ENCODE measurements at regions not wholly inside any gene's neighbourhood (a gene's known extent, or its start where the extent isn't known, plus 50 kb on each side); places are given as distances from the start of the nearest gene placed in this dataset.

DNA sequence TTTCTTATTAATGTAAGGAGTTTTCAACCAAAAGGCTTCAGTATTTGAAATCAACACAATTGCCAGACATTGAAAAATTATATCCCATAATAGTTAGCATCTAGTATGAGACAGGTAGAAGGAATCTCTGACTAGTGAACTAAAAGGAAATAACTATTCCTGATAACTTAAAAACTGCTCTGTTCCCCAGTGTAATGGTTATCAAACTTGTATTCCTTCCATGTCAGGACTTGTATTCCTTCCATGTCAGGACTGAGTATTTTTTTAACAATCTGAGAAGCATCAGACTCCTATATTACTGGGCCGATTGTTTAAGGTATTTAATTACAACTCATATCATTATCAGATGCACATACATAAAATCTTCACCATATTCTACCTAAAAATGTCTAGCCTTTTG lies 238.5 kb downstream of the HNMT start:
- Histone ChIP-seq H3K9me3 (ENCODE audit: control insufficient read depth, low read length) (no peaks in the 10 kb centered on the region), H3K4me3 (ENCODE audit: low read length) (no peak overlapping the region), H3K27me3 (ENCODE audit: control insufficient read depth, insufficient read depth) (no peaks in the 10 kb centered on the region), H3K4me1 (ENCODE audit: control insufficient read depth, insufficient read depth, low read length) (no peaks in the 10 kb centered on the region), H3K27ac (ENCODE audit: low read length) (no peak overlapping the region)
- ATAC-seq (no peak), DNase-seq (no peak)
- intact Hi-C loops (cut with DNase I): no loop called here
- WGBS: 78% methylated on average over 1 of the region's 1 CpG

DNA sequence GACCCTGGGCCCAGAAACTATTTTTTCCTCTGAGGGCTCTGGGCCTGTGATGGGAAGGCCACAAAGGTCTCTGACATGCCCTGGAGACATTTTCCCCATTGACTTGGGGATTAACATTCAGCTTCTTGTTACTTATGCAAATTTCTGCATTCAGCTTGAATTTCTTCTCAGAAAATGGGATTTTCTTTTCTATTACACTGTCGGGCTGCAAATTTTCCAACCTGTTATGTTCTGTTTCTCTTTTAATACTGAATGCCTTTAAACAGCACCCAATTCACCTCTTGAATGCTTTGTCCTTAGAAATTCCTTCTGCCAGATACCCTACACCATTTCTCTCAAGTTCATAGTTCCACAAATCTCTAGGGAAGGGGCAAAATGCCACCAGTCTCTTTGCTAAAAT lies 241.0 kb downstream of the HNMT start:
- H3K27me3 ChIP-seq (ENCODE audit: control insufficient read depth, insufficient read depth): no peaks in the 10 kb centered on the region
- H3K4me3 ChIP-seq (ENCODE audit: low read length): no peak overlapping the region
- DNase-seq (no peak), ATAC-seq (no peak)
- WGBS: 90% methylated on average over 1 of the region's 1 CpG
- no peaks in the 10 kb centered on the region for H3K9me3 ChIP-seq (ENCODE audit: control insufficient read depth, low read length)
- H3K27ac ChIP-seq (ENCODE audit: low read length): no peak overlapping the region
- intact Hi-C loops (cut with DNase I): no loop called here
- H3K4me1 ChIP-seq (ENCODE audit: control insufficient read depth, insufficient read depth, low read length): no peaks in the 10 kb centered on the region

DNA sequence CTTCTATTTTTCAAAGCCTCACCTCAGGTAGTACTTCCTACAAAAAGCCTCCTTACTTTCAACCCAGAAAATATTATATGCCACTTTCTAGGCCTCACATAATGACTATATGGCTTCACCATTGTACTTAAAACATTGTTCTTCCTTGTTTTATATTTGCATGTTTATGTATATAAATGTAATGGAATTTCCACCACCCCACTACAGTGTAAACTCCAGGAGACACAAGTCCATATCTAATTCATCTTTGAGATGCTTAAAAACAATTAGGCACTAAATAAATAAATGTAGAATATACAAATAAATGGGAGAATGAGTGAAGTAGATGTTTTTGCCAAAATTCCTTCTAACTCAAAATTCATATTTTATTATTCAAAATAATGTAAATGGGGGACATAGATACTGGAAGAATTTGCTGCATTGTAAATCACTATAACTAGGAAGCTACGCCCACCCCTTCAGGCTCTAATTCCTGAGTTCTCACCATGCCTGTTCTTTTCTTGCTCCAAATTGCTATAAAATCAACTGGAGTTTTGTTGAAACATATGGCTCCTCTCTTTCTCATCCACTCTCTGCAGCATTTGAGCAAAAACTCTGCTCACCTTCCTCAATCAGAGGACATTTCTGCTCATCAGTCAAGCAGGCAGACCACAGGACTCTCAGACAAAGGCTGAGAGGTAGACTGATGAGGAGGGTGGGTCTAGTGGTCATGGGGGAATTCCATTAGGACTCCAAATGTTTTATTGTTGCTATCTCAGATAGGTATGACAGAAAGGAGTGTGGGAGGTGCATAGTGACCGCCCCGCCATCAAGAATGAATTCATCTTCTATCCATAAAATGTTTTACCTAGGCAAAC lies 243.0 kb downstream of the HNMT start:
- ATAC-seq (no peak), DNase-seq (no peak)
- H3K4me1 ChIP-seq (ENCODE audit: control insufficient read depth, insufficient read depth, low read length): no peaks in the 10 kb centered on the region
- H3K27me3 ChIP-seq (ENCODE audit: control insufficient read depth, insufficient read depth): no peaks in the 10 kb centered on the region
- no peaks in the 10 kb centered on the region for H3K9me3 ChIP-seq (ENCODE audit: control insufficient read depth, low read length)
- H3K4me3 ChIP-seq (ENCODE audit: low read length): no peak overlapping the region
- intact Hi-C loops (cut with DNase I): no loop called here
- no peak overlapping the region for H3K27ac ChIP-seq (ENCODE audit: low read length)
- 98% methylated on average over 3 of the region's 3 CpGs for WGBS

DNA sequence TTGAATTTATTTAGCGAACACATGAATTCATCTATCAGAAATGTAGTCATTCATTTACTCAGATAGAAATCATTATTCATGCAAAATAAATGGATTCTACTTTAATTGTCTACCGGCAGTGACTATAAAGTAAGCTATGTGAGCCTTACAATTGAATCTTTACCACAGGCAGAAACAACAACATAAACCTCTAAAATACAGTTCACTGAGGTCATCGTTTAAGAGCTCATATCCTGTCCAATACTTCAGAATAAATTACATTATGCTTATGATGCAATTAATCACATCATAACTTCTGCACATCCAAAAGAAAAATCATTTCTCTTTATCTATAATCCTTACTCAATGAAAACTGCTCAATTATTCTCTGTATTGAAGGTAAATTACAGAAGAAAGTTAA lies 244.7 kb downstream of the HNMT start:
- WGBS: 85% methylated on average over 3 of the region's 3 CpGs
- Histone ChIP-seq H3K4me1 (ENCODE audit: control insufficient read depth, insufficient read depth, low read length) (no peaks in the 10 kb centered on the region), H3K4me3 (ENCODE audit: low read length) (no peak overlapping the region), H3K27ac (ENCODE audit: low read length) (no peak overlapping the region), H3K9me3 (ENCODE audit: control insufficient read depth, low read length) (no peaks in the 10 kb centered on the region), H3K27me3 (ENCODE audit: control insufficient read depth, insufficient read depth) (no peaks in the 10 kb centered on the region)
- DNase-seq (no peak), ATAC-seq (no peak)
- intact Hi-C loops (cut with DNase I): no loop called here

DNA sequence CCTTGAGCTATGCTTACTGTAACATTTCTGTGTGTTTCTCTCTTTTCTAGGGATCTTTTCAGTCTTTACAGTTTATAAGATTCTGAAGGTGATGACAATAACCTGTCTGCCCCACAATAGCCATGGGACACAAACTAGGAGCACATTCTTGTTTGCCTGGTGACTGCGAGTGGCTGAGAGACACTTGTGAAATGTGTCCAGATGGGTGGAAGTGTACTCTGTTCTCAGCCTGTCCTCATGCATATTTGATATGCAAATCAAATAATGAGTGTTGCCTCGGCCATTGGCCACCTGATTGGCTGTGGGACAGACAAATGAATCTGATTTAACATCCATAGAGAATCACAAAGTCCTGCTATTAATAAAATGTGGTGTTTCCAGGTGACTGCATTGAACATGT lies 246.2 kb downstream of the HNMT start:
- DNase-seq (no peak), ATAC-seq (no peak)
- WGBS: 87% methylated on average over 2 of the region's 2 CpGs
- no peak overlapping the region for H3K27ac ChIP-seq (ENCODE audit: low read length)
- no peak overlapping the region for H3K4me3 ChIP-seq (ENCODE audit: low read length)
- no peaks in the 10 kb centered on the region for H3K4me1 ChIP-seq (ENCODE audit: control insufficient read depth, insufficient read depth, low read length)
- no peaks in the 10 kb centered on the region for H3K27me3 ChIP-seq (ENCODE audit: control insufficient read depth, insufficient read depth)
- no peaks in the 10 kb centered on the region for H3K9me3 ChIP-seq (ENCODE audit: control insufficient read depth, low read length)
- intact Hi-C loops (cut with DNase I): no loop called here

GRCh38 chr2:138212434-138212833 lies 248.2 kb downstream of the HNMT start:
- H3K9me3 ChIP-seq (ENCODE audit: control insufficient read depth, low read length): no peaks in the 10 kb centered on the region
- no peak overlapping the region for H3K4me3 ChIP-seq (ENCODE audit: low read length)
- no peak overlapping the region for H3K27ac ChIP-seq (ENCODE audit: low read length)
- H3K27me3 ChIP-seq (ENCODE audit: control insufficient read depth, insufficient read depth): no peaks in the 10 kb centered on the region
- no peaks in the 10 kb centered on the region for H3K4me1 ChIP-seq (ENCODE audit: control insufficient read depth, insufficient read depth, low read length)
- 92% methylated on average over 2 of the region's 2 CpGs for WGBS
- DNase-seq (no peak), ATAC-seq (no peak)
- intact Hi-C loops (cut with DNase I): no loop called here

DNA sequence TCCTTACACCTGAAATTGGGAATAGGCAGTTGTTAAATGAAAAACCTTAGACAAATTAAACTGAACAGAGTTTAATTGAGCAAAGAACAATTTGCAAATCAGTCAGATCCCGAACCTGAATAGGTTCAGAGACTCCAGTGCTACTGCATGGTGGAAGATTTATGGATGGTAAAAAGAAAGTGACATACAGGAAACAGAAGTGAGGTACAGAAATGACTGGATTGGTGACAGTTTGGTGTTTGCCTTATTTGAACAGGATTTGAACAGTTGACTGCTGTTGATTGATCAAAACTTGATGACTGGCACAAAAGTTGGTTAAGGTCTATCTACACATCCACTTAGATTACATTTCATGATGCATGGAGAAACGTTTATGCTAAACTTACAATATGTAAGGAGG lies 248.8 kb downstream of the HNMT start:
- Histone ChIP-seq H3K9me3 (ENCODE audit: control insufficient read depth, low read length) (no peaks in the 10 kb centered on the region), H3K27me3 (ENCODE audit: control insufficient read depth, insufficient read depth) (no peaks in the 10 kb centered on the region), H3K4me3 (ENCODE audit: low read length) (no peak overlapping the region), H3K27ac (ENCODE audit: low read length) (no peak overlapping the region), H3K4me1 (ENCODE audit: control insufficient read depth, insufficient read depth, low read length) (no peaks in the 10 kb centered on the region)
- intact Hi-C loops (cut with DNase I): no loop called here
- no peak for DNase-seq
- no peak for ATAC-seq
- 69% methylated on average over 2 of the region's 2 CpGs for WGBS

DNA sequence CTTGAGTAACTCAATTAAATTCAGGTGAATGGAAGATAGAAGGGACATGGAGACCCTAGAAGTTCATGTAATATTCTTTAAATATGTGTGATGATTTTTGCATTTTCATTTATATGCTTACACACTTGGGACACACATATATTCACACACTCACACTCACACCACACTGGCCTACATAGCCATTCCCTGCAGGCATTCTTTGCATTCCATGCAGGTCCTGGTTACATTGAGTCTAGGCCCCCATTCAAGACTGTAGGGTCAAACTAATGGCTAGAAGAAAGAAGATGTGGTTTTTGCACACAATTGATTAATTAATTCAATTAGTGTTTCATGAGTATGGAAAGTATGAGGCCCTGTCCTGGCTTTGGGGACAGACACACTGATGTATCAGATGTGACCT lies 249.4 kb downstream of the HNMT start:
- intact Hi-C loops (cut with DNase I): no loop called here
- DNase-seq: no peak
- Histone ChIP-seq H3K27ac (ENCODE audit: low read length) (no peak overlapping the region), H3K9me3 (ENCODE audit: control insufficient read depth, low read length) (no peaks in the 10 kb centered on the region), H3K4me3 (ENCODE audit: low read length) (no peak overlapping the region), H3K27me3 (ENCODE audit: control insufficient read depth, insufficient read depth) (no peaks in the 10 kb centered on the region), H3K4me1 (ENCODE audit: control insufficient read depth, insufficient read depth, low read length) (no peaks in the 10 kb centered on the region)
- no peak for ATAC-seq

DNA sequence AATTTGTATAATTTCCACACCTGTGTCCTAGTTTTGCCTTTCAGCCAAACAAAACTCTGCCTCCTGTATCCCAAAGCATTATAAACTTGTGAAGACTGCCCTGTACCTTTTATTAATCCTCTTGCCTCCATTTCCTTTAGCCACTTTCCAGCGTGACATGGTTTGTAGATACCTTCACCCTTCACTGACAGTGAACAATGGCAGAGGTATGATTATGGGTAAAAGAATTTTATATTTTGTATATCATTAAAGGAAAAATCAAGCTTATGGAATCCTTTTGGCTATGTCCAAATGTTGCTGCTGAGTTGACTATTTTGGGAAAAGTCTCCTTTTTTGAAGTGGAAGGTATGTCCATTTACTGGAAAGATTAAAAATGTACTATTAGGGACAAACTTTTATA lies 251.7 kb downstream of the HNMT start:
- WGBS: 85% methylated on average over 1 of the region's 1 CpG
- Histone ChIP-seq H3K27ac (ENCODE audit: low read length) (no peak overlapping the region), H3K4me3 (ENCODE audit: low read length) (no peak overlapping the region), H3K4me1 (ENCODE audit: control insufficient read depth, insufficient read depth, low read length) (no peaks in the 10 kb centered on the region), H3K27me3 (ENCODE audit: control insufficient read depth, insufficient read depth) (no peaks in the 10 kb centered on the region), H3K9me3 (ENCODE audit: control insufficient read depth, low read length) (no peaks in the 10 kb centered on the region)
- intact Hi-C loops (cut with DNase I): no loop called here
- ATAC-seq (no peak), DNase-seq (no peak)

DNA sequence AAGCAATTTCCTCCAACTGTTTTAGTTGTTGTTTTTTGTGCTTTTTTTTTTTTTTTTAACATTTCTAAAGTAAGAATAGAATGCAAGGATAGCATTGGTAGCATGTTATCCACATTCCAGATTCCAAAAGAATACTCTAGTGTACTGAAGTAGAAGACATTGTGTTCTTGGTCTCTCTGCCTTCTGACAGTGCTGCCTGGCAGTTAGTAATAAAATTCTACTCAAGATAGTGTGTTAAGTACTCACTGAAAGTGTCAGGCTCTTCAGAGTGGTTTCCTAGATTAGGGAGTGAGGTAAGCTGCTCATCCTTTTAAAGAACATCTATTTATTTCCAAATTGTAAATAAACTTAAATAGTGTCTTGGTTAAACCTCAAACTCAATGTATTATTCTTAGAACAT lies 253.7 kb downstream of the HNMT start:
- H3K27ac ChIP-seq (ENCODE audit: low read length): no peak overlapping the region
- H3K27me3 ChIP-seq (ENCODE audit: control insufficient read depth, insufficient read depth): no peaks in the 10 kb centered on the region
- H3K4me3 ChIP-seq (ENCODE audit: low read length): no peak overlapping the region
- H3K4me1 ChIP-seq (ENCODE audit: control insufficient read depth, insufficient read depth, low read length): peaks cover 2% of the 10 kb centered on the region
- no peaks in the 10 kb centered on the region for H3K9me3 ChIP-seq (ENCODE audit: control insufficient read depth, low read length)
- intact Hi-C loops (cut with DNase I): no loop called here
- ATAC-seq: peak; percentile 66 to 88
- no peak for DNase-seq

- DNase-seq (no peak), ATAC-seq (no peak)
- intact Hi-C loops (cut with DNase I): no loop called here
- no peaks in the 10 kb centered on the region for H3K9me3 ChIP-seq (ENCODE audit: control insufficient read depth, low read length)
- peaks cover 2% of the 10 kb centered on the region for H3K4me1 ChIP-seq (ENCODE audit: control insufficient read depth, insufficient read depth, low read length)
- no peak overlapping the region for H3K27ac ChIP-seq (ENCODE audit: low read length)
- H3K4me3 ChIP-seq (ENCODE audit: low read length): no peak overlapping the region
- WGBS: 88% methylated on average over 1 of the region's 1 CpG
- H3K27me3 ChIP-seq (ENCODE audit: control insufficient read depth, insufficient read depth): no peaks in the 10 kb centered on the region
Measured at GRCh38 chr2:138218397-138218796, 254.1 kb downstream of the HNMT start.

GRCh38 chr2:138219961-138220360 lies 255.7 kb downstream of the HNMT start:
- Histone ChIP-seq H3K27ac (ENCODE audit: low read length) (no peak overlapping the region), H3K9me3 (ENCODE audit: control insufficient read depth, low read length) (no peaks in the 10 kb centered on the region), H3K27me3 (ENCODE audit: control insufficient read depth, insufficient read depth) (no peaks in the 10 kb centered on the region), H3K4me1 (ENCODE audit: control insufficient read depth, insufficient read depth, low read length) (peaks cover 2% of the 10 kb centered on the region), H3K4me3 (ENCODE audit: low read length) (no peak overlapping the region)
- DNase-seq (no peak), ATAC-seq (no peak)
- whole genome bisulfite sequencing: 55% methylated on average over 5 of the region's 5 CpGs
- intact Hi-C loops (cut with DNase I): no loop called here

Data from right cardiac atrium (tissue), 5 donors.